HG03175 (cell line): ENCODE measurements at regions not wholly inside any gene's neighbourhood (a gene's known extent, or its start where the extent isn't known, plus 50 kb on each side); places are given as distances from the start of the nearest gene placed in this dataset.
"Not testable (repeated sequence)": the region's sequence is repeated elsewhere in the genome, so short reads cannot be mapped to it uniquely, and the experiment has no call there.

Source experiments
- ATAC-seq: cut with Tn5 transposase; IDR thresholded peaks from one replicate; pipeline ENCODE4 v1.9.1; 2021; ENCODE audit warnings: mild to moderate bottlenecking, moderate library complexity; ENCODE audit not compliant: unreplicated experiment

GRCh38 chr2:160583813-160584537 is 90.4 kb upstream of the RBMS1 start:
- no peak for ATAC-seq

GRCh38 chr2:160584972-160585494 is 91.4 kb upstream of the RBMS1 start:
- no peak for ATAC-seq

DNA sequence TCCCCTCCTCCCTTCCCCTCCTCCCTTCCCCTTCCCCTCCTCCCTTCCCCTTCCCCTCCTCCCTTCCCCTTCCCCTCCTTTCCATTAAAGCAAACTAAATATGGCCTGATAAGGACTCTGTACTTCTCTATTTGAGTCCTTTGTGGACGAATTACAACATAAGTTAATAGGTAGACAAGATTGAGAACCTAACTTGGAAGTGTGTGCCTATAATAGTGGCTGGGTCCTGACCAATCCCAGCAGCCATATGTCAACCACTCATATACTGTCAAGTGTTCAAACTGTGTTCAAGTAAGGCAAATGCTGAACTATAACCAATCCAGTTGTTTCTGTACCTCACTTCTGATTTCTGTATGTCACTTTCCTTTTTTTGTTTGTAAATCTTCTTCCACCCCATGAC is 97.1 kb upstream of the RBMS1 start:
- ATAC-seq, result no peak

DNA sequence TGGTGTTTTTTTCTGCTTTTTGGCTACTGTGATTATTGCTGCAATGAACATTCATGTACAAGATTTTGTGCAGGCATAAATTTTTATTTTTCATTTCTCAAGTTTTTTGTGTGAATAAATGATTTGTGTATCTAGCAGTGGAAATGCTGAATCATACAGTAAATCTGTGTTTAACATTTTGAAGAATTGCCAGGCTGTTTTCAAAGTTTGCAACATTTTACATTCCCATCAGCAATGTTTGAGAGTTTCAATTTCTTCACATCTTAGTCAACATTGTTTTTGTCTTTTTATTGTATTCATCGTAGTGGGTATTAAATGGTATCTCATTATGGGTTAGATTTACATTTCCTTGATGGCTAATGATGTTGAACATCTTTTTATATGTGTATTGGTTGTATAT is 98.8 kb upstream of the RBMS1 start:
- ATAC-seq, result no peak

GRCh38 chr2:160592993-160593392 is 99.4 kb upstream of the RBMS1 start:
- ATAC-seq, result no peak

- ATAC-seq, result no peak
Observed at GRCh38 chr2:160596441-160596840, 102.8 kb upstream of the RBMS1 start.

DNA sequence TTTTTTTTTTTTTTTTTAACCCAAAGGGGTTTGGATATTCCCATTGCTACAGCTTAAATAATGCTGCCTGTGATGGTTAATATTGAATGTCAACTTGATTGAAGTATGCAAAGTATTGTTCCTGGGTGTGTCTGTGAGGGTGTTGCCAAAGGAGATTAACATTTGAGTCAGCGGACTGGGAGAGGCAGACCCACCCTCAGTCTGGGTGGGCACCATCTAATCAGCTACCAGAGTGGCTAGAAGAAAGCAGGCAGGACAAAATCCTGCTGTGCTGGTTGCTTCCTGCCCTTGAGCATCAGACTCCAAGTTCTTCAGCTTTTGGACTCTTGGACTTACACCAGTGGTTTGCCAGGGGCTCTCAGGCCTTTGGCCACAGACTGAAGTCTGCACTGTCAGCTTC is 106.8 kb upstream of the RBMS1 start:
- ATAC-seq, result not testable (repeated sequence)

- no peak for ATAC-seq
Observed at GRCh38 chr2:160602073-160602472, 108.5 kb upstream of the RBMS1 start.

GRCh38 chr2:160603771-160604510 is 110.3 kb upstream of the RBMS1 start:
- no peak for ATAC-seq

- ATAC-seq, result no peak
Observed at GRCh38 chr2:160606341-160606740, 112.7 kb upstream of the RBMS1 start.

DNA sequence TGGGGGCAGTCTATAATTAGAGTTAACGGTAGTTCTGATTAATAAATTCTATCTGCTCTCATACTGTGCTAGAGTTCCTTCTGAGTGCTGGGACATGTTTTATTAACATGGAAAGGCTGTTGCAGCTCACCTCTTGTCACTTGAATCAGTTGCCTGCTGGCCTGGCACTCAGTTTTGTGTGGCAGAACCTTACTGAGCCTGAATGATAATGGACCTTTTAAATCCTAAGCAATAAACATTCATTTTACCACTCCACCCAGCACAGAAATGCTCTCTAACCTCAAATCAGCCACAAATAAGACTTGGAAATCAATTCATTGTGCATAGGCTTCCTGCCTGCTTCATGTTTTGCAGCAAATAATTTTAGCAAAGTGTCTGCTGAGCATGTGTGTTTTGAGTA is 115.0 kb upstream of the RBMS1 start:
- ATAC-seq, result no peak

DNA sequence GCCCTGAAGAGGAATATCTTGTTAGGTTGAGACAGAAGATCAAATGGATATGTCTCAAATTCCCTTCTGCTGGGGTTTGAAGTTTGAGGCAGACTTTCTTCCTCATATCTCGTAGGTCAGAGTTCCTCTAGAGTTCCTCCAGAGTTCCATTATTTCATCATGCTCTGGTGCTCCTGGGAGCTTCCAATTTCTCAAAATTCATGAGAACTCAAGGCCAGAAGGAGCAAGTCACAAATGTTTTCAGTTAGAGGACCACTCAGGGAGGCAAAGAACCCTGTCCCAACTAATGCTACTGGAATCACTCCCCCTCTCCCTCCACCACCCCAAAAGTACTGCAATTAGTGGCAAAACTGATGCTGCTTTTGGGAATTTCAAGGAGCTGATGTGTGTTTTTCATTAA is 115.7 kb upstream of the RBMS1 start:
- no peak for ATAC-seq

DNA sequence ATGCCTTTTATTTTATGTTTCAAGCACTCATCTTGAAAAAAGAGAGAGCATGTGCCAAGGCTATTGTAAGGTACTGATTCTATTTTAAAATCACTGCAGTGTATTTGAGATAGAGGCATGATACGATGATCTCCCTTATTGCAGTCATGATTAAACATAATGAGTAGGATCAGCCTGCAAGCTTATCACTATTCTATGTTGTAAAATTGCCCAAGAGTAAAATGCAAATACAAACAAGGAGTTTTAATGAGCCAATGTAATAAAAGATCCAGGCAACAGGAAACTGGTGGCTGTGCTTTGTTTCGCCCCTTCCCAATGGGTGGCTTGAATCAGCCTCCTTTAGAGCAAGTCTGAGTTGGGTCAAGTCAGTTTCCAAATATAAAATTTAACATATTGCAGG is 116.4 kb upstream of the RBMS1 start:
- no peak for ATAC-seq

DNA sequence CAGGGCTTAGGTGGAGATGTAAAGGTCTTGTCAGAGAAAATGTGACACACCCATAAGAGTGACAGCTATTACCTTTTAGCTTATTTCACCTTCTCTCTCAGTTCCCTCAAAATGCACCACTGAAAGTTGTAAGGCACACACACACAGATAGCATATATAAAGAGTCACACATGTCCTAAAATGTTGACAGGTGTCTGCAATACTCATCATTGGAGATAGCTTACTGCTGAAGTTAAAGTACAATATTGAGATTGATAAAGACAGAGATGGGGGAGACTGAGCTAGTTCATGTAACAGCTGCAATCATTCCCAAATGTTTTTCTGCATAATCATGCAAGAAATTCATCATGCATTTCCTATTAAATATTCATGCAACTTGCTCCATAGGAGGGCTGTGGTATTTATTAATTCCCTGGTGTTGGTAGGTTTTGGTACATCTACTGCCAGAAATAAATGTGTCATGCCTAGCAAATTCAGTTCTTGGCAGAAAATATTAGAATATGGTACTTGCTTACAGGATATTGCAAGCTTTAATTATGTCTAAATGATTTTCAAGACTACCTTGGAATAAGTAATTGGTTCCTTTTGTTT is 118.8 kb upstream of the RBMS1 start:
- no peak for ATAC-seq

GRCh38 chr2:160613466-160614153 is 120.0 kb upstream of the RBMS1 start:
- no peak for ATAC-seq

DNA sequence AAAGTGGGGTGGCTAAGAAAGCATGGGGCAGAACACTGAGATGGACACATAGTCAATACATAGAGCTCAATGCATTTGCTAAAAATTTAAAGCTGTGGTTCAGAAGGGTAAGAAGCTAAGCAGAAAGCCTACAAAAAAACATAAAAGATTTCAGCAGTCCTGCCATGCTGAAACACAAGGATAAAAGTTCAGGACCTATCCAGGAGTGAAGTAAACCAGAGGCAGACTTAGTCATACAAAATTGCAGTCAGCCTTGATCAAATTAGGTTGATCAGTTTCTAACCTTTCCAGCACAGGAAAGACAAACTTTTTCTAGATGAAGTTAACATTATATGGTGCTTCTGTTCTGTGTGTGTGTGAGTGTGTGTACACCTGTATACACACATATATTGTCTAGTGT is 120.8 kb upstream of the RBMS1 start:
- no peak for ATAC-seq

- no peak for ATAC-seq
Observed at GRCh38 chr2:160615706-160616105, 122.1 kb upstream of the RBMS1 start.

- ATAC-seq, result no peak
Observed at GRCh38 chr2:160616149-160616548, 122.5 kb upstream of the RBMS1 start.

GRCh38 chr2:160621748-160622147 is 128.1 kb upstream of the RBMS1 start:
- ATAC-seq, result no peak

GRCh38 chr2:160628020-160628637 is 134.5 kb upstream of the RBMS1 start:
- ATAC-seq, result not testable (repeated sequence)

DNA sequence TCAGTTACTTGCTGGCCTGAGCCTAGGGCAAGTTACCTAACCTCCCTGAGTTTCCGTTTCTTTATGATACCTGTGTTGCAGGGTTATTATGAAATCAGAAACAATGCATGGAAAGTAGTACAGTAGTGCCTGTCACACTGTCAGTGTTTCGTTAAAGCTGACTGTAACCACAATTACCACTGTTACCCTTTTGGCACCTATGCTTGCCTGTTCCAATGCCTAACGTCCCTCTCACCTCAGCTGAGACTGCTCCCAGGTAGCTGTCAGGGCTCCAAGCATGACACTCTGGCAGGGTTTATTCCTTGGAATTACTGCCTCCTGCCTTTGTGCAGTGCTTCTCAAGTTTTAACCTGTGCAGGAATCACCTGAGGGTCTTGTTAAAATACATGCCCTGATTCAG is 135.2 kb upstream of the RBMS1 start:
- no peak for ATAC-seq
